ENCODE measurements at regions not wholly inside any gene's neighbourhood (a gene's known extent, or its start where the extent isn't known, plus 50 kb on each side); places are given as distances from the start of the nearest gene placed in this dataset.
"Not testable (repeated sequence)": the region's sequence is repeated elsewhere in the genome, so short reads cannot be mapped to it uniquely, and the experiment has no call there.

GRCh38 chr17:46414559-46414958 lies 53.0 kb upstream of the ARL17B start:
- not testable (repeated sequence) for TF ChIP-seq CTCF (IDR thresholded peaks at IDR 0.05; ENCODE audit: poor library complexity); EZH2 (IDR thresholded peaks at IDR 0.05; ENCODE audit: borderline replicate concordance)
